ENCODE measurements at regions not wholly inside any gene's neighbourhood (a gene's known extent, or its start where the extent isn't known, plus 50 kb on each side); places are given as distances from the start of the nearest gene placed in this dataset.

- intact Hi-C loops (cut with DNase I): no loop called here
Observed at GRCh38 chr3:73120710-73121109, 59.3 kb downstream of the EBLN2 start.

GRCh38 chr3:73121669-73122331 is 60.3 kb downstream of the EBLN2 start:
- Histone ChIP-seq H3K9me3 (no peaks in the 10 kb centered on the region), H3K4me3 (no peak overlapping the region), H3K36me3 (no peaks in the 10 kb centered on the region), H3K27me3 (no peaks in the 10 kb centered on the region), H3K27ac (no peak overlapping the region), H3K4me1 (ENCODE audit: insufficient read depth) (no peaks in the 10 kb centered on the region)
- DNase-seq: no peak
- WGBS, 3 donors: 89 to 95% (median 93%) methylated on average over 2 of the region's 2 CpGs
- intact Hi-C loops (cut with DNase I): no loop called here
- TF ChIP-seq POLR2A (IDR thresholded peaks at IDR 0.05) (no peak), EP300 (IDR thresholded peaks at IDR 0.05) (no peak)
- TF ChIP-seq, protein P1, sequence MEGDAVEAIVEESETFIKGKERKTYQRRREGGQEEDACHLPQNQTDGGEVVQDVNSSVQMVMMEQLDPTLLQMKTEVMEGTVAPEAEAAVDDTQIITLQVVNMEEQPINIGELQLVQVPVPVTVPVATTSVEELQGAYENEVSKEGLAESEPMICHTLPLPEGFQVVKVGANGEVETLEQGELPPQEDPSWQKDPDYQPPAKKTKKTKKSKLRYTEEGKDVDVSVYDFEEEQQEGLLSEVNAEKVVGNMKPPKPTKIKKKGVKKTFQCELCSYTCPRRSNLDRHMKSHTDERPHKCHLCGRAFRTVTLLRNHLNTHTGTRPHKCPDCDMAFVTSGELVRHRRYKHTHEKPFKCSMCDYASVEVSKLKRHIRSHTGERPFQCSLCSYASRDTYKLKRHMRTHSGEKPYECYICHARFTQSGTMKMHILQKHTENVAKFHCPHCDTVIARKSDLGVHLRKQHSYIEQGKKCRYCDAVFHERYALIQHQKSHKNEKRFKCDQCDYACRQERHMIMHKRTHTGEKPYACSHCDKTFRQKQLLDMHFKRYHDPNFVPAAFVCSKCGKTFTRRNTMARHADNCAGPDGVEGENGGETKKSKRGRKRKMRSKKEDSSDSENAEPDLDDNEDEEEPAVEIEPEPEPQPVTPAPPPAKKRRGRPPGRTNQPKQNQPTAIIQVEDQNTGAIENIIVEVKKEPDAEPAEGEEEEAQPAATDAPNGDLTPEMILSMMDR (IDR thresholded peaks at IDR 0.05): no peak

More at GRCh38 chr3:73120710-73121109, 59.3 kb downstream of the EBLN2 start:
- Histone ChIP-seq H3K9me3 (no peaks in the 10 kb centered on the region), H3K27ac (no peak overlapping the region), H3K4me3 (no peak overlapping the region), H3K27me3 (no peaks in the 10 kb centered on the region), H3K36me3 (no peaks in the 10 kb centered on the region), H3K4me1 (ENCODE audit: insufficient read depth) (no peaks in the 10 kb centered on the region)
- TF ChIP-seq POLR2A (IDR thresholded peaks at IDR 0.05) (no peak), EP300 (IDR thresholded peaks at IDR 0.05) (no peak)
- TF ChIP-seq, protein P1 (IDR thresholded peaks at IDR 0.05): no peak
- DNase-seq: no peak
- WGBS, 3 donors: 73 to 93% (median 93%) methylated on average over 1 of the region's 1 CpG

DNA sequence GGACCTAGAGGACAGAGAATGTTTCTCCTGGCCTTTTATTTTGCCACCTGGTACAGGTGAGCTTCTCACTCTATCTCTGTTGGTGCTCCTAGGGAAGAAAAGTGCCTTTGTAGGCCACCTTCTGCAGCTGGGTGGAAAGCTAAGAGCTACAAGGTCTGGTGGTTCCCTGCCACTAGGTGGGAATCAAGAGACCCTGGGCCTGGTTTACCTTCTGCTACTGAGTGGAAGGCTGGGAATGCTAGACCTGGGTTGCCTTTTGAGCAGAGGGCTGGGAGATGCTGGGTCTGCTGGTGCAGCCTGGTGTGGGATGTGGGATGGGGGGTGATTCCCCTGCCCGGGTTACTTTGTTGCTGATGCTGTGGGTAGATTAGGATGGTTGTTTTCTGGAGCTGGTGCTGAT is 72.6 kb downstream of the EBLN2 start:
- Histone ChIP-seq H3K27me3 (no peaks in the 10 kb centered on the region), H3K36me3 (no peaks in the 10 kb centered on the region), H3K4me1 (ENCODE audit: insufficient read depth) (no peaks in the 10 kb centered on the region), H3K9me3 (no peaks in the 10 kb centered on the region), H3K4me3 (no peak overlapping the region), H3K27ac (no peak overlapping the region)
- 71 to 87% (median 80%) methylated on average over 1 of the region's 1 CpG for WGBS, 3 donors
- TF ChIP-seq, protein P1 (IDR thresholded peaks at IDR 0.05): no peak
- TF ChIP-seq POLR2A (IDR thresholded peaks at IDR 0.05) (no peak), EP300 (IDR thresholded peaks at IDR 0.05) (no peak)
- DNase-seq: no peak
- intact Hi-C loops (cut with DNase I): no loop called here

DNA sequence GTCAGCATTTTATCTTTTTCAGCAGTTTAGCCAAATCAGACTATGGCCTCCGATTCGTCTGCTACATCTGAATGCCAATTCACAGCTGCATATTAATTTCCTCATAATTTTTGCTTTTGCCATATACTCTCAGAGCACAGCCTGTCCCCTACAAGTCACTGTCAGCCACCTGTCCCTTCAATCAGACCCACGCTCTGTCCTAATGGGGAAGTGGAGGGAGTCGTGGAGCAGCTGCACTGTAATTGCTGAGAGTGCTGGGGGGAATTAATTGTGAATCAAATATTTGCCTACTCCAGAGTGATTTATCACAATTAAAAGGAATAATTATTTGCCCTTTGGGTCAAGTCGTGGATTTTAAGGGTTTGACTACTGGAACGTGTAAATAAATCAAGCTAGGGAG is 75.5 kb downstream of the EBLN2 start:
- H3K9me3 ChIP-seq: no peaks in the 10 kb centered on the region
- no peaks in the 10 kb centered on the region for H3K27me3 ChIP-seq
- no peak overlapping the region for H3K27ac ChIP-seq
- H3K4me3 ChIP-seq: no peak overlapping the region
- WGBS, 3 donors: 79 to 83% (median 83%) methylated on average over 6 of the region's 6 CpGs
- TF ChIP-seq, protein P1 (IDR thresholded peaks at IDR 0.05): no peak
- H3K4me1 ChIP-seq (ENCODE audit: insufficient read depth): peaks cover 11% of the 10 kb centered on the region
- intact Hi-C loops (cut with DNase I): no loop called here
- no peaks in the 10 kb centered on the region for H3K36me3 ChIP-seq
- DNase-seq: no peak

Data from ovary (tissue), 7 donors.